ENCODE measurements at regions not wholly inside any gene's neighbourhood (a gene's known extent, or its start where the extent isn't known, plus 50 kb on each side); places are given as distances from the start of the nearest gene placed in this dataset.

DNA sequence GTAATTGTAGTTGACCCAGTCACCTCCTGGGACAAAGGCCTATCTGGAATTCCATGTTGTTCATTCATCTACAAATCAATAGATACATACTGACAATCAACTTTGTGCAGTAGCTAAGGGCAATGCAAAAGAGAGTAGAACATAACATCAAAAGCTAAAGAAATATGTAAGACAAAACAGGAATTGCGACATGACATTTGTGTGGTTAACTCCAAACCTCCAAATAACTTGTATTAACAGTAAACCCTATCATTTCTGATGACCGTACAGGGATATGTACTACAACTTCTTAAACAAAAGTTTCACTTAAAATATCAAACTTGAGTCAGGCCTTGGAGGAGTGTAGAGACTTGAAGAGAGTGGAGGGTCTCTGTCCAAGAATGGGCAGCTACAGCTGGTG lies 317.6 kb downstream of the SPATA17 start:
- POLR2A ChIA-PET = no interaction called here
- intact Hi-C loops (cut with DNase I, micrococcal nuclease) = no loop called here
- Mint-ChIP-seq H3K4me1 (ENCODE audit: low read depth) (no peaks in the 10 kb centered on the region), H3K9me3 (peaks cover 2% of the 10 kb centered on the region), H3K27me3 (no peaks in the 10 kb centered on the region), H3K4me3 (no peak overlapping the region), H3K36me3 (ENCODE audit: low read depth) (no peaks in the 10 kb centered on the region), H3K27ac (no peak overlapping the region)
- DNase-seq (no peak), ATAC-seq (ENCODE audit: poor library complexity) (no peak)
- Histone ChIP-seq H3K4me1 (ENCODE audit: insufficient read depth, low read length) (no peaks in the 10 kb centered on the region), H3K4me3 (ENCODE audit: low read length) (no peak overlapping the region), H3K27ac (ENCODE audit: low read depth in 1 of 2, low read length in 2 of 2) (no peak overlapping the region), H3K27me3 (ENCODE audit: control insufficient read depth in 1 of 2, insufficient read depth in 2 of 2, low read length in 2 of 2) (no peaks in the 10 kb centered on the region), H3K9me3 (ENCODE audit: control insufficient read depth in 1 of 2, insufficient read depth in 1 of 2, low read length in 2 of 2) (peaks cover 4 to 6% of the 10 kb centered on the region in 2 experiments), H3K36me3 (ENCODE audit: insufficient read depth, low read length) (no peaks in the 10 kb centered on the region)
- CTCF ChIA-PET = no interaction called here
- TF ChIP-seq, protein P1, sequence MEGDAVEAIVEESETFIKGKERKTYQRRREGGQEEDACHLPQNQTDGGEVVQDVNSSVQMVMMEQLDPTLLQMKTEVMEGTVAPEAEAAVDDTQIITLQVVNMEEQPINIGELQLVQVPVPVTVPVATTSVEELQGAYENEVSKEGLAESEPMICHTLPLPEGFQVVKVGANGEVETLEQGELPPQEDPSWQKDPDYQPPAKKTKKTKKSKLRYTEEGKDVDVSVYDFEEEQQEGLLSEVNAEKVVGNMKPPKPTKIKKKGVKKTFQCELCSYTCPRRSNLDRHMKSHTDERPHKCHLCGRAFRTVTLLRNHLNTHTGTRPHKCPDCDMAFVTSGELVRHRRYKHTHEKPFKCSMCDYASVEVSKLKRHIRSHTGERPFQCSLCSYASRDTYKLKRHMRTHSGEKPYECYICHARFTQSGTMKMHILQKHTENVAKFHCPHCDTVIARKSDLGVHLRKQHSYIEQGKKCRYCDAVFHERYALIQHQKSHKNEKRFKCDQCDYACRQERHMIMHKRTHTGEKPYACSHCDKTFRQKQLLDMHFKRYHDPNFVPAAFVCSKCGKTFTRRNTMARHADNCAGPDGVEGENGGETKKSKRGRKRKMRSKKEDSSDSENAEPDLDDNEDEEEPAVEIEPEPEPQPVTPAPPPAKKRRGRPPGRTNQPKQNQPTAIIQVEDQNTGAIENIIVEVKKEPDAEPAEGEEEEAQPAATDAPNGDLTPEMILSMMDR (IDR thresholded peaks at IDR 0.05) = no peak

DNA sequence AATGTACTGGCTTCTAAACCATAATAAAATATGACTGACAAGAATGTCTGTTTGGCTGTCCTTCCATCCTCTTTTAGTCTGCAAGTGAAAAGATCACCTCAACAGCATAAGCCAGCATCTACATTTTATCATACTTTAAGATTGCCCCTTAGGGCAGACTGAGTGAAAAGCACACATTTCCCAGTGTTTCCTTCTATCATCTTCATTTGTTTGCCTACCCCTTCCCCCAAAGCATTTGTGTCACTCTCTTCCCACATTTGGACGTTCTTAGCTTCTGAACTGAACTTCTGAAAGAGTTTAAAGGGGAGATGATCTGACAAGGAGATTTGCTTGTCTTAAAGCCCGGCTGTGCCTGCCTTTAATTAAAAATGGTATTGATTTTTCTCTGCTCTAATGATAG lies 322.2 kb downstream of the SPATA17 start:
- TF ChIP-seq, protein P1 (IDR thresholded peaks at IDR 0.05) = no peak
- H3K9me3 Mint-ChIP-seq = peaks cover 2% of the 10 kb centered on the region
- no peak overlapping the region for H3K4me3 Mint-ChIP-seq
- no peaks in the 10 kb centered on the region for H3K4me1 ChIP-seq (ENCODE audit: insufficient read depth, low read length)
- intact Hi-C loops (cut with DNase I, micrococcal nuclease) = no loop called here
- H3K27ac ChIP-seq (ENCODE audit: low read depth in 1 of 2, low read length in 2 of 2) = no peak overlapping the region
- no peak overlapping the region for H3K4me3 ChIP-seq (ENCODE audit: low read length)
- DNase-seq = no peak
- CTCF ChIA-PET = no interaction called here
- no peaks in the 10 kb centered on the region for H3K36me3 ChIP-seq (ENCODE audit: insufficient read depth, low read length)
- H3K27ac Mint-ChIP-seq = no peak overlapping the region
- H3K9me3 ChIP-seq (ENCODE audit: control insufficient read depth in 1 of 2, insufficient read depth in 1 of 2, low read length in 2 of 2) = peaks cover 4 to 10% of the 10 kb centered on the region in 2 experiments
- POLR2A ChIA-PET = no interaction called here
- ATAC-seq (ENCODE audit: poor library complexity) = no peak
- H3K4me1 Mint-ChIP-seq (ENCODE audit: low read depth) = no peaks in the 10 kb centered on the region
- H3K36me3 Mint-ChIP-seq (ENCODE audit: low read depth) = no peaks in the 10 kb centered on the region
- H3K27me3 Mint-ChIP-seq = no peaks in the 10 kb centered on the region
- H3K27me3 ChIP-seq (ENCODE audit: control insufficient read depth in 1 of 2, insufficient read depth in 2 of 2, low read length in 2 of 2) = no peaks in the 10 kb centered on the region

DNA sequence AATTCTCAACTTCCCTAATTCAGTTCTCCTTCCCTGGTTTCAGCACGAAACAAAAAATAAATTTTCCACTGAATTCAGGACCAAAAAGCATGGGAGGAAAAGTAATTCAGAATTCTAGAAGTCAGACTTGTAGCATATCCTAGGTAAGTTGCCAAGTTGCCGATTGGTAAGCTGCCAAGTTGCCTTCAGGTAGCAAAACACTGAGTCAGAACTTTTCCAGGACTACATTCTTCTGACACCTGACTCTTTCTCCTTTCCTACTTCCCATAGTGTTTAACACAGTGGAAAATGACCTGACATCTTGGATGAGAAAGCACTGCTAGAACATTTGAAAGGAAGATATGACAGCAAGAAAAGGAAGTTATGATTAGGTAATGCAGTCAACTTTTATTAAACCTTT lies 322.8 kb downstream of the SPATA17 start:
- Histone ChIP-seq H3K4me3 (ENCODE audit: low read length) (no peak overlapping the region), H3K27me3 (ENCODE audit: control insufficient read depth in 1 of 2, insufficient read depth in 2 of 2, low read length in 2 of 2) (no peaks in the 10 kb centered on the region), H3K27ac (ENCODE audit: low read depth in 1 of 2, low read length in 2 of 2) (no peak overlapping the region), H3K9me3 (ENCODE audit: control insufficient read depth in 1 of 2, insufficient read depth in 1 of 2, low read length in 2 of 2) (peaks cover 4 to 10% of the 10 kb centered on the region in 2 experiments), H3K36me3 (ENCODE audit: insufficient read depth, low read length) (no peaks in the 10 kb centered on the region), H3K4me1 (ENCODE audit: insufficient read depth, low read length) (no peaks in the 10 kb centered on the region)
- TF ChIP-seq, protein P1 (IDR thresholded peaks at IDR 0.05) = no peak
- Mint-ChIP-seq H3K4me3 (no peak overlapping the region), H3K36me3 (ENCODE audit: low read depth) (no peaks in the 10 kb centered on the region), H3K27me3 (no peaks in the 10 kb centered on the region), H3K9me3 (no peaks in the 10 kb centered on the region), H3K27ac (no peak overlapping the region), H3K4me1 (ENCODE audit: low read depth) (no peaks in the 10 kb centered on the region)
- DNase-seq = no peak
- intact Hi-C loops (cut with DNase I, micrococcal nuclease) = no loop called here
- POLR2A ChIA-PET = no interaction called here
- ATAC-seq (ENCODE audit: poor library complexity) = no peak
- CTCF ChIA-PET = no interaction called here

Measured in CD4-positive, alpha-beta T cell (primary cell).